ENCODE measurements at regions not wholly inside any gene's neighbourhood (a gene's known extent, or its start where the extent isn't known, plus 50 kb on each side); places are given as distances from the start of the nearest gene placed in this dataset.

- H3K9me3 ChIP-seq (ENCODE audit: control insufficient read depth, low read length): no peaks in the 10 kb centered on the region
- H3K4me3 ChIP-seq (ENCODE audit: low read length): no peak overlapping the region
- peak; percentile 48 for DNase-seq (ENCODE audit: low read depth)
- H3K9ac ChIP-seq (ENCODE audit: low read length): no peak overlapping the region
- H3K36me3 ChIP-seq (ENCODE audit: control insufficient read depth, insufficient read depth, low read length, severe bottlenecking): no peaks in the 10 kb centered on the region
- H3K27me3 ChIP-seq (replicated peaks; ENCODE audit: control insufficient read depth, insufficient read depth, low read length): no peaks in the 10 kb centered on the region
- peaks cover 14% of the 10 kb centered on the region for H3K4me1 ChIP-seq (ENCODE audit: control insufficient read depth, insufficient read depth, low read length)
These were observed 124.0 kb upstream of the NOCT start for GRCh38 chr4:138891631-138892031.

GRCh38 chr4:138890891-138891570 lies 124.5 kb upstream of the NOCT start:
- no peaks in the 10 kb centered on the region for H3K36me3 ChIP-seq (ENCODE audit: control insufficient read depth, insufficient read depth, low read length, severe bottlenecking)
- H3K9ac ChIP-seq (ENCODE audit: low read length): no peak overlapping the region
- peaks cover 14% of the 10 kb centered on the region for H3K4me1 ChIP-seq (ENCODE audit: control insufficient read depth, insufficient read depth, low read length)
- no peaks in the 10 kb centered on the region for H3K27me3 ChIP-seq (replicated peaks; ENCODE audit: control insufficient read depth, insufficient read depth, low read length)
- no peaks in the 10 kb centered on the region for H3K9me3 ChIP-seq (ENCODE audit: control insufficient read depth, low read length)
- no peak for DNase-seq (ENCODE audit: low read depth)
- no peak overlapping the region for H3K4me3 ChIP-seq (ENCODE audit: low read length)

GRCh38 chr4:138889216-138889615 lies 126.4 kb upstream of the NOCT start:
- H3K36me3 ChIP-seq (ENCODE audit: control insufficient read depth, insufficient read depth, low read length, severe bottlenecking): no peaks in the 10 kb centered on the region
- no peaks in the 10 kb centered on the region for H3K27me3 ChIP-seq (replicated peaks; ENCODE audit: control insufficient read depth, insufficient read depth, low read length)
- peaks cover 14% of the 10 kb centered on the region for H3K4me1 ChIP-seq (ENCODE audit: control insufficient read depth, insufficient read depth, low read length)
- no peak overlapping the region for H3K4me3 ChIP-seq (ENCODE audit: low read length)
- no peaks in the 10 kb centered on the region for H3K9me3 ChIP-seq (ENCODE audit: control insufficient read depth, low read length)
- no peak for DNase-seq (ENCODE audit: low read depth)
- no peak overlapping the region for H3K9ac ChIP-seq (ENCODE audit: low read length)

- no peaks in the 10 kb centered on the region for H3K9me3 ChIP-seq (ENCODE audit: control insufficient read depth, low read length)
- peaks cover 14% of the 10 kb centered on the region for H3K4me1 ChIP-seq (ENCODE audit: control insufficient read depth, insufficient read depth, low read length)
- H3K36me3 ChIP-seq (ENCODE audit: control insufficient read depth, insufficient read depth, low read length, severe bottlenecking): no peaks in the 10 kb centered on the region
- H3K4me3 ChIP-seq (ENCODE audit: low read length): no peak overlapping the region
- H3K9ac ChIP-seq (ENCODE audit: low read length): no peak overlapping the region
- no peaks in the 10 kb centered on the region for H3K27me3 ChIP-seq (replicated peaks; ENCODE audit: control insufficient read depth, insufficient read depth, low read length)
- no peak for DNase-seq (ENCODE audit: low read depth)
These were observed 127.8 kb upstream of the NOCT start for GRCh38 chr4:138887741-138888140.

- Histone ChIP-seq H3K9me3 (ENCODE audit: control insufficient read depth, low read length) (no peaks in the 10 kb centered on the region), H3K4me1 (ENCODE audit: control insufficient read depth, insufficient read depth, low read length) (peaks cover 10% of the 10 kb centered on the region), H3K9ac (ENCODE audit: low read length) (no peak overlapping the region), H3K27me3 (replicated peaks; ENCODE audit: control insufficient read depth, insufficient read depth, low read length) (no peaks in the 10 kb centered on the region), H3K36me3 (ENCODE audit: control insufficient read depth, insufficient read depth, low read length, severe bottlenecking) (no peaks in the 10 kb centered on the region), H3K4me3 (ENCODE audit: low read length) (no peak overlapping the region)
- DNase-seq (ENCODE audit: low read depth): no peak
These were observed 128.2 kb upstream of the NOCT start for GRCh38 chr4:138887341-138887740.

GRCh38 chr4:138879757-138880156 lies 135.8 kb upstream of the NOCT start:
- Histone ChIP-seq H3K4me1 (ENCODE audit: control insufficient read depth, insufficient read depth, low read length) (peaks cover 5% of the 10 kb centered on the region), H3K9me3 (ENCODE audit: control insufficient read depth, low read length) (no peaks in the 10 kb centered on the region), H3K27me3 (replicated peaks; ENCODE audit: control insufficient read depth, insufficient read depth, low read length) (no peaks in the 10 kb centered on the region), H3K9ac (ENCODE audit: low read length) (no peak overlapping the region), H3K4me3 (ENCODE audit: low read length) (no peak overlapping the region), H3K36me3 (ENCODE audit: control insufficient read depth, insufficient read depth, low read length, severe bottlenecking) (no peaks in the 10 kb centered on the region)
- no peak for DNase-seq (ENCODE audit: low read depth)

- DNase-seq (ENCODE audit: low read depth): peak; percentile 66
- H3K4me3 ChIP-seq (ENCODE audit: low read length): no peak overlapping the region
- H3K4me1 ChIP-seq (ENCODE audit: control insufficient read depth, insufficient read depth, low read length): peaks cover 13% of the 10 kb centered on the region
- H3K9me3 ChIP-seq (ENCODE audit: control insufficient read depth, low read length): no peaks in the 10 kb centered on the region
- no peak overlapping the region for H3K9ac ChIP-seq (ENCODE audit: low read length)
- H3K27me3 ChIP-seq (replicated peaks; ENCODE audit: control insufficient read depth, insufficient read depth, low read length): peaks cover 7% of the 10 kb centered on the region
- no peaks in the 10 kb centered on the region for H3K36me3 ChIP-seq (ENCODE audit: control insufficient read depth, insufficient read depth, low read length, severe bottlenecking)
These were observed 139.5 kb upstream of the NOCT start for GRCh38 chr4:138875891-138876608.

- Histone ChIP-seq H3K36me3 (ENCODE audit: control insufficient read depth, insufficient read depth, low read length, severe bottlenecking) (no peaks in the 10 kb centered on the region), H3K27me3 (replicated peaks; ENCODE audit: control insufficient read depth, insufficient read depth, low read length) (peaks cover 7% of the 10 kb centered on the region), H3K4me3 (ENCODE audit: low read length) (no peak overlapping the region), H3K4me1 (ENCODE audit: control insufficient read depth, insufficient read depth, low read length) (peaks cover 13% of the 10 kb centered on the region), H3K9me3 (ENCODE audit: control insufficient read depth, low read length) (no peaks in the 10 kb centered on the region), H3K9ac (ENCODE audit: low read length) (no peak overlapping the region)
- no peak for DNase-seq (ENCODE audit: low read depth)
These were observed 144.1 kb upstream of the NOCT start for GRCh38 chr4:138871555-138871875.

GRCh38 chr4:138870737-138871554 lies 144.6 kb upstream of the NOCT start:
- no peak overlapping the region for H3K9ac ChIP-seq (ENCODE audit: low read length)
- no peaks in the 10 kb centered on the region for H3K9me3 ChIP-seq (ENCODE audit: control insufficient read depth, low read length)
- H3K36me3 ChIP-seq (ENCODE audit: control insufficient read depth, insufficient read depth, low read length, severe bottlenecking): no peaks in the 10 kb centered on the region
- peak; percentile 90 for DNase-seq (ENCODE audit: low read depth)
- no peak overlapping the region for H3K4me3 ChIP-seq (ENCODE audit: low read length)
- peaks cover 7% of the 10 kb centered on the region for H3K27me3 ChIP-seq (replicated peaks; ENCODE audit: control insufficient read depth, insufficient read depth, low read length)
- H3K4me1 ChIP-seq (ENCODE audit: control insufficient read depth, insufficient read depth, low read length): peaks cover 8% of the 10 kb centered on the region

- DNase-seq (ENCODE audit: low read depth): no peak
- peaks cover 7% of the 10 kb centered on the region for H3K27me3 ChIP-seq (replicated peaks; ENCODE audit: control insufficient read depth, insufficient read depth, low read length)
- peaks cover 8% of the 10 kb centered on the region for H3K4me1 ChIP-seq (ENCODE audit: control insufficient read depth, insufficient read depth, low read length)
- no peaks in the 10 kb centered on the region for H3K9me3 ChIP-seq (ENCODE audit: control insufficient read depth, low read length)
- no peak overlapping the region for H3K4me3 ChIP-seq (ENCODE audit: low read length)
- no peak overlapping the region for H3K9ac ChIP-seq (ENCODE audit: low read length)
- no peaks in the 10 kb centered on the region for H3K36me3 ChIP-seq (ENCODE audit: control insufficient read depth, insufficient read depth, low read length, severe bottlenecking)
These were observed 145.9 kb upstream of the NOCT start for GRCh38 chr4:138869631-138870030.

GRCh38 chr4:138869165-138869564 lies 146.4 kb upstream of the NOCT start:
- Histone ChIP-seq H3K4me1 (ENCODE audit: control insufficient read depth, insufficient read depth, low read length) (peaks cover 8% of the 10 kb centered on the region), H3K9me3 (ENCODE audit: control insufficient read depth, low read length) (no peaks in the 10 kb centered on the region), H3K27me3 (replicated peaks; ENCODE audit: control insufficient read depth, insufficient read depth, low read length) (peaks cover 7% of the 10 kb centered on the region), H3K4me3 (ENCODE audit: low read length) (no peak overlapping the region), H3K9ac (ENCODE audit: low read length) (no peak overlapping the region), H3K36me3 (ENCODE audit: control insufficient read depth, insufficient read depth, low read length, severe bottlenecking) (no peaks in the 10 kb centered on the region)
- no peak for DNase-seq (ENCODE audit: low read depth)
